ENCODE measurements at regions not wholly inside any gene's neighbourhood (a gene's known extent, or its start where the extent isn't known, plus 50 kb on each side); places are given as distances from the start of the nearest gene placed in this dataset.

- TF ChIP-seq, protein P1, sequence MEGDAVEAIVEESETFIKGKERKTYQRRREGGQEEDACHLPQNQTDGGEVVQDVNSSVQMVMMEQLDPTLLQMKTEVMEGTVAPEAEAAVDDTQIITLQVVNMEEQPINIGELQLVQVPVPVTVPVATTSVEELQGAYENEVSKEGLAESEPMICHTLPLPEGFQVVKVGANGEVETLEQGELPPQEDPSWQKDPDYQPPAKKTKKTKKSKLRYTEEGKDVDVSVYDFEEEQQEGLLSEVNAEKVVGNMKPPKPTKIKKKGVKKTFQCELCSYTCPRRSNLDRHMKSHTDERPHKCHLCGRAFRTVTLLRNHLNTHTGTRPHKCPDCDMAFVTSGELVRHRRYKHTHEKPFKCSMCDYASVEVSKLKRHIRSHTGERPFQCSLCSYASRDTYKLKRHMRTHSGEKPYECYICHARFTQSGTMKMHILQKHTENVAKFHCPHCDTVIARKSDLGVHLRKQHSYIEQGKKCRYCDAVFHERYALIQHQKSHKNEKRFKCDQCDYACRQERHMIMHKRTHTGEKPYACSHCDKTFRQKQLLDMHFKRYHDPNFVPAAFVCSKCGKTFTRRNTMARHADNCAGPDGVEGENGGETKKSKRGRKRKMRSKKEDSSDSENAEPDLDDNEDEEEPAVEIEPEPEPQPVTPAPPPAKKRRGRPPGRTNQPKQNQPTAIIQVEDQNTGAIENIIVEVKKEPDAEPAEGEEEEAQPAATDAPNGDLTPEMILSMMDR (IDR thresholded peaks at IDR 0.05), result no peak
- no peak for TF ChIP-seq POLR2A (IDR thresholded peaks at IDR 0.05)
Measured at GRCh38 chr7:84688671-84689070, 494.1 kb upstream of the SEMA3A start.

Measured in right lobe of liver (tissue), 4 donors.